Neural progenitor cell (in vitro differentiated cells): ENCODE measurements at regions not wholly inside any gene's neighbourhood (a gene's known extent, or its start where the extent isn't known, plus 50 kb on each side); places are given as distances from the start of the nearest gene placed in this dataset.

ENCODE experiments used
- CTCF ChIP-seq: fragments of 200-600 bp; sonication (generic); IDR thresholded peaks from 2 replicates; pipeline ENCODE4 v1.5.1; 2017; ENCODE audit warnings: antibody characterized with exemption, mild to moderate bottlenecking
- EZH2phosphoT487 ChIP-seq: fragments of 200-600 bp; sonication (generic); IDR thresholded peaks from 2 replicates; pipeline ENCODE4 v1.6.1; 2017; ENCODE audit warnings: antibody characterized with exemption

DNA sequence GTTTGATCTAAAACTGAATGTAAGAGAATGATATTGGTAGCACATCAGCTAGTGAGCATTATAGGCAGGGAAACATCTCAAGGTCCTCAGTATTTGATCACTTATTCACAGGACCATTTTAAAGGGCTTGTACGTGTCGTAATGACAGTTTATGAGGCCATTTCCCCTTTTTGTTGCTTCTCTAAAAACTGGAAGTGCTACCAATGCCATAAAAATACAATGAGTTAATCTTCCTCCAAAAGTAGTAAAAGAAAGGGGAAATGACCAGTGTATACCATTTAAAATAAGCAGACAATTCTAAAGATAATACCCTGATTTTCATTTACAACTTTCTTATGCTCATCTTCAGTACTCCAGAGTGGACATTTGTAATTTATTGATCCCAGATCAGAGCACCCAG lies 285.8 kb upstream of the PCSK5 start:
- TF ChIP-seq CTCF = no peak
- no peak for TF ChIP-seq EZH2phosphoT487
